Mesothelial cell of epicardium (in vitro differentiated cells): ENCODE measurements at regions not wholly inside any gene's neighbourhood (a gene's known extent, or its start where the extent isn't known, plus 50 kb on each side); places are given as distances from the start of the nearest gene placed in this dataset.

ENCODE experiments used
- DNase-seq, 2 experiments: peaks; one replicate each; pipeline ENCODE4 v3.0.0; 2021; ENCODE audit warnings: low spot score in 2 of 2; ENCODE audit not compliant: unreplicated experiment in 2 of 2
- H3K27ac Mint-ChIP-seq: 2 replicates; pipeline ENCODE4 v1.8.0; 2021; ENCODE audit warnings: mixed read lengths
- H3K27me3 Mint-ChIP-seq: 2 replicates; pipeline ENCODE4 v1.8.0; 2021; ENCODE audit warnings: low read depth, mixed read lengths
- H3K36me3 Mint-ChIP-seq: 2 replicates; pipeline ENCODE4 v1.8.0; 2021; ENCODE audit warnings: mixed read lengths
- H3K4me1 Mint-ChIP-seq: 2 replicates; pipeline ENCODE4 v1.8.0; 2021; ENCODE audit warnings: mixed read lengths
- H3K4me3 Mint-ChIP-seq: 2 replicates; pipeline ENCODE4 v1.8.0; 2021; ENCODE audit warnings: mild to moderate bottlenecking, moderate library complexity, mixed read lengths
- H3K9me3 Mint-ChIP-seq: 2 replicates; pipeline ENCODE4 v1.8.0; 2021; ENCODE audit warnings: mixed read lengths
- CTCF ChIP-seq: fragments of 200-600 bp; sonication (generic); IDR thresholded peaks from one replicate; pipeline ENCODE4 v1.5.0; 2021; ENCODE audit warnings: antibody characterized with exemption; ENCODE audit not compliant: unreplicated experiment

- no peak overlapping the region for H3K4me3 Mint-ChIP-seq
- DNase-seq = no peak
- peaks cover 23% of the 10 kb centered on the region for H3K27me3 Mint-ChIP-seq
Observed at GRCh38 chr1:30378003-30378596, 345.3 kb downstream of the MATN1 start.

GRCh38 chr1:30377230-30378002, 346.0 kb downstream of the MATN1 start:
- Mint-ChIP-seq H3K9me3 (no peaks in the 10 kb centered on the region), H3K36me3 (no peaks in the 10 kb centered on the region)

More at GRCh38 chr1:30378003-30378596, 345.3 kb downstream of the MATN1 start:
- Mint-ChIP-seq H3K4me1 (peaks cover 33% of the 10 kb centered on the region), H3K36me3 (no peaks in the 10 kb centered on the region), H3K9me3 (no peaks in the 10 kb centered on the region), H3K27ac (no peak overlapping the region)
- TF ChIP-seq CTCF = no peak

GRCh38 chr1:30376054-30376697, 347.2 kb downstream of the MATN1 start:
- Mint-ChIP-seq H3K9me3 (no peaks in the 10 kb centered on the region), H3K27me3 (peaks cover 14% of the 10 kb centered on the region), H3K36me3 (no peaks in the 10 kb centered on the region), H3K27ac (no peak overlapping the region), H3K4me3 (no peak overlapping the region), H3K4me1 (peaks cover 38% of the 10 kb centered on the region)
- no peak for TF ChIP-seq CTCF
- DNase-seq = peak in 1 of 2 experiments; percentile 36

More at GRCh38 chr1:30377230-30378002, 346.0 kb downstream of the MATN1 start:
- H3K4me3 Mint-ChIP-seq = no peak overlapping the region
- DNase-seq = no peak
- TF ChIP-seq CTCF = no peak
- no peak overlapping the region for H3K27ac Mint-ChIP-seq
- H3K4me1 Mint-ChIP-seq = peaks cover 33% of the 10 kb centered on the region
- peaks cover 23% of the 10 kb centered on the region for H3K27me3 Mint-ChIP-seq

GRCh38 chr1:30375156-30375555, 348.2 kb downstream of the MATN1 start:
- no peak overlapping the region for H3K4me3 Mint-ChIP-seq
- H3K36me3 Mint-ChIP-seq = no peaks in the 10 kb centered on the region
- no peak overlapping the region for H3K27ac Mint-ChIP-seq
- DNase-seq = peak in 1 of 2 experiments; percentile 20
- H3K9me3 Mint-ChIP-seq = no peaks in the 10 kb centered on the region
- peaks cover 12% of the 10 kb centered on the region for H3K27me3 Mint-ChIP-seq
- TF ChIP-seq CTCF = no peak
- H3K4me1 Mint-ChIP-seq = peaks cover 34% of the 10 kb centered on the region

- Mint-ChIP-seq H3K4me1 (peaks cover 28% of the 10 kb centered on the region), H3K36me3 (no peaks in the 10 kb centered on the region), H3K9me3 (no peaks in the 10 kb centered on the region), H3K27me3 (peaks cover 12% of the 10 kb centered on the region), H3K4me3 (no peak overlapping the region), H3K27ac (no peak overlapping the region)
- DNase-seq = no peak
- TF ChIP-seq CTCF = no peak
Observed at GRCh38 chr1:30374400-30375070, 348.9 kb downstream of the MATN1 start.
